HCT116 (cell line): ENCODE measurements at regions not wholly inside any gene's neighbourhood (a gene's known extent, or its start where the extent isn't known, plus 50 kb on each side); places are given as distances from the start of the nearest gene placed in this dataset.

Experiments used
- ATAC-seq: fragments of 200-7000 bp; cut with Tn5 transposase; 2 replicates; pipeline ENCODE4 v1.9.1; 2020; ENCODE audit warnings: mild to moderate bottlenecking, moderate library complexity
- BruUV-seq: library from RNA; stranded (reverse); fragments of 400-500 nt; replicated peaks from 2 replicates; lab custom pipeline; 2021; lab: Mats Ljungman, UMichigan
- CTCF ChIA-PET: fragments of 300-600 bp; sonication (Branson Sonifier 250); formaldehyde crosslinking; loops from one replicate; lab custom pipeline; 2021; ENCODE audit warnings: antibody characterized with exemption; lab: Charles Lee
- POLR2A ChIA-PET: fragments of 300-600, 350-600 bp; sonication (Branson Sonifier 250); formaldehyde crosslinking; loops from one replicate; lab custom pipeline; 2021; ENCODE audit warnings: antibody characterized with exemption; lab: Charles Lee
- RAD21 ChIA-PET, 2 experiments: fragments of 300-600 bp; sonication (Branson Sonifier 250); formaldehyde crosslinking; loops; one replicate each; lab custom pipeline; 2023; ENCODE audit warnings: low total read pairs in 2 of 2; ENCODE audit not compliant: uncharacterized antibody in 2 of 2, unreplicated experiment in 2 of 2, low non-redundant PET in 1 of 2; lab: Charles Lee
- DNase-seq: peaks from one replicate; pipeline ENCODE4 v3.0.0-alpha.2; 2010; ENCODE audit warnings: low read depth, low spot score
- H2AFZ ChIP-seq: fragments of 200-600 bp; shearing (Covaris generic), sonication (generic); 2 replicates; pipeline ENCODE4 v1.6.1; 2017; ENCODE audit warnings: low read depth, mixed run types, mixed read lengths, antibody characterized with exemption, low read length; ENCODE audit not compliant: poor library complexity, severe bottlenecking
- H3K27ac ChIP-seq: 2 replicates; pipeline ENCODE4 v1.5.1; 2012; ENCODE audit warnings: low read depth, low read length
- H3K27me3 ChIP-seq: fragments of 200-600 bp; sonication (generic); 2 replicates; pipeline ENCODE4 v1.6.1; 2016; ENCODE audit warnings: mixed run types, low read length, mixed read lengths; ENCODE audit not compliant: insufficient read depth
- H3K36me3 ChIP-seq, 2 experiments: fragments of 200-500 bp in 1 of 2; fragments of 200-600 bp in 1 of 2; sonication (Bioruptor generic) in 1 of 2; sonication (generic) in 1 of 2; 2 replicates each; pipeline versions ENCODE4 v1.5.1 to v1.6.1; 2014 to 2016; ENCODE audit warnings: low read length in 2 of 2, inconsistent platforms in 1 of 2, mixed read lengths in 1 of 2, mixed run types in 1 of 2; ENCODE audit not compliant: insufficient read depth in 2 of 2, control insufficient read depth in 1 of 2
- H3K4me1 ChIP-seq, 2 experiments: fragments of 200-600 bp in 1 of 2; sonication (generic) in 1 of 2; 2 replicates each; pipeline versions ENCODE4 v1.5.1 to v1.6.1; 2012 to 2017; ENCODE audit warnings: low read length in 2 of 2, inconsistent platforms in 1 of 2, mild to moderate bottlenecking in 1 of 2, mixed read lengths in 1 of 2, mixed run types in 1 of 2, moderate library complexity in 1 of 2; ENCODE audit not compliant: insufficient read depth in 2 of 2, control insufficient read depth in 1 of 2
- H3K4me2 ChIP-seq: fragments of 200-600 bp; sonication (generic); 2 replicates; pipeline ENCODE4 v1.6.1; 2017; ENCODE audit warnings: mixed run types, low read length, mixed read lengths
- H3K4me3 ChIP-seq, 2 experiments: fragments of 200-600 bp in 1 of 2; sonication (generic) in 1 of 2; replicated peaks in 1 of 2; 2 replicates each; pipeline ENCODE4 v1.5.1; 2011 to 2016; ENCODE audit warnings: low read length in 2 of 2, control low read depth in 1 of 2, low read depth in 1 of 2, mild to moderate bottlenecking in 1 of 2, mixed read lengths in 1 of 2, mixed run types in 1 of 2
- H3K79me2 ChIP-seq: fragments of 200-600 bp; sonication (generic); 2 replicates; pipeline ENCODE4 v1.6.1; 2017; ENCODE audit warnings: mild to moderate bottlenecking, mixed run types, low read length, moderate library complexity, mixed read lengths; ENCODE audit not compliant: insufficient read depth
- H3K9ac ChIP-seq: fragments of 200-600 bp; sonication (generic); 2 replicates; pipeline ENCODE4 v1.6.1; 2016; ENCODE audit warnings: low read length, mixed read lengths
- H3K9me2 ChIP-seq: fragments of 200-600 bp; sonication (generic), shearing (Covaris generic); 2 replicates; pipeline ENCODE4 v1.6.1; 2017; ENCODE audit warnings: mixed run types, mild to moderate bottlenecking, moderate library complexity; ENCODE audit not compliant: insufficient read depth
- H3K9me3 ChIP-seq, 2 experiments: fragments of 200-500 bp in 1 of 2; fragments of 200-600 bp in 1 of 2; sonication (Bioruptor generic) in 1 of 2; sonication (generic) in 1 of 2; 2 replicates each; pipeline ENCODE4 v1.6.1; 2014 to 2017; ENCODE audit warnings: low read length in 2 of 2, mixed read lengths in 2 of 2, inconsistent platforms in 1 of 2, low read depth in 1 of 2, mild to moderate bottlenecking in 1 of 2, mixed run types in 1 of 2, moderate library complexity in 1 of 2; ENCODE audit not compliant: control insufficient read depth in 1 of 2, insufficient read depth in 1 of 2
- H4K20me1 ChIP-seq: fragments of 200-600 bp; sonication (generic), shearing (Covaris generic); 2 replicates; pipeline ENCODE4 v1.6.1; 2017; ENCODE audit warnings: mixed run types, mild to moderate bottlenecking, moderate library complexity; ENCODE audit not compliant: insufficient read depth
- ATF3 ChIP-seq: IDR thresholded peaks from 2 replicates; pipeline ENCODE4 v1.6.1; 2012
- CBX3 ChIP-seq: IDR thresholded peaks from 2 replicates; pipeline ENCODE4 v1.6.1; 2012; ENCODE audit warnings: low read depth
- ELF1 ChIP-seq: IDR thresholded peaks from 2 replicates; pipeline ENCODE4 v1.6.1; 2012; ENCODE audit warnings: low read depth, borderline replicate concordance
- FOSL1 ChIP-seq: IDR thresholded peaks from 2 replicates; pipeline ENCODE4 v1.6.1; 2012; ENCODE audit warnings: low read depth
- JUND ChIP-seq: IDR thresholded peaks from 2 replicates; pipeline ENCODE4 v1.6.1; 2012
- POLR2AphosphoS5 ChIP-seq: IDR thresholded peaks from 2 replicates; pipeline ENCODE4 v1.6.1; 2011; ENCODE audit warnings: mild to moderate bottlenecking, low read depth, low read length, moderate library complexity
- RAD21 ChIP-seq: IDR thresholded peaks from 2 replicates; pipeline ENCODE4 v1.6.1; 2012; ENCODE audit warnings: low read depth, mild to moderate bottlenecking
- SP1 ChIP-seq: IDR thresholded peaks from 2 replicates; pipeline ENCODE4 v1.6.1; 2012; ENCODE audit warnings: low read depth
- TCF7L2 ChIP-seq: IDR thresholded peaks from 2 replicates; pipeline ENCODE4 v1.7.0; 2011; ENCODE audit warnings: borderline replicate concordance, inconsistent platforms; ENCODE audit not compliant: insufficient read depth, insufficient read length; ENCODE audit errors: extremely low read depth
- YY1 ChIP-seq: IDR thresholded peaks from 2 replicates; pipeline ENCODE4 v1.6.1; 2011; ENCODE audit warnings: low read length, low read depth, moderate library complexity, mild to moderate bottlenecking; ENCODE audit not compliant: insufficient replicate concordance; ENCODE audit errors: extremely low read depth
- intact Hi-C: fragments of 100-400 bp; cut with micrococcal nuclease; formaldehyde crosslinking; loops from 2 replicates; pipeline ENCODE4 v1.10.0; 2022
- TF ChIP-seq, protein P1 (sequence below): IDR thresholded peaks from 2 replicates; pipeline ENCODE4 v1.6.1; 2012

GRCh38 chr2:34280606-34281005 lies 681.5 kb upstream of the FAM98A start:
- ATAC-seq, result no peak
- no peak overlapping the region for H3K4me3 ChIP-seq
- H3K79me2 ChIP-seq, result no peaks in the 10 kb centered on the region
- H2AFZ ChIP-seq, result no peak overlapping the region
- no peaks in the 10 kb centered on the region for H3K4me1 ChIP-seq
- BruUV-seq, result no TSS peak
- H3K9ac ChIP-seq, result no peak overlapping the region
- no peaks in the 10 kb centered on the region for H3K27me3 ChIP-seq
- no peaks in the 10 kb centered on the region for H3K36me3 ChIP-seq
- POLR2A ChIA-PET, result no interaction called here
- no peak overlapping the region for H3K27ac ChIP-seq
- RAD21 ChIA-PET, result no interaction called here
- H3K4me2 ChIP-seq, result no peak overlapping the region
- no peak for DNase-seq
- no peaks in the 10 kb centered on the region for H4K20me1 ChIP-seq
- H3K9me2 ChIP-seq, result no peaks in the 10 kb centered on the region
- CTCF ChIA-PET, result no interaction called here
- TF ChIP-seq, protein P1, sequence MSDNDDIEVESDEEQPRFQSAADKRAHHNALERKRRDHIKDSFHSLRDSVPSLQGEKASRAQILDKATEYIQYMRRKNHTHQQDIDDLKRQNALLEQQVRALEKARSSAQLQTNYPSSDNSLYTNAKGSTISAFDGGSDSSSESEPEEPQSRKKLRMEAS, result no peak
- TF ChIP-seq SP1 (no peak), TCF7L2 (no peak), FOSL1 (no peak), RAD21 (no peak)
- H3K9me3 ChIP-seq, result peaks cover 0 to under 1% of the 10 kb centered on the region in 2 experiments; a peak in 2 of 4 replicates
- intact Hi-C loops, result no loop called here

- intact Hi-C loops, result no loop called here
- DNase-seq (no peak), ATAC-seq (no peak)
- H3K27me3 ChIP-seq, result no peaks in the 10 kb centered on the region
- peaks cover 0 to 5% of the 10 kb centered on the region in 2 experiments; a peak in 2 of 4 replicates for H3K9me3 ChIP-seq
- H3K9ac ChIP-seq, result no peak overlapping the region
- H3K27ac ChIP-seq, result no peak overlapping the region
- ChIA-PET POLR2A (no interaction called here), RAD21 (no interaction called here), CTCF (no interaction called here)
- H3K9me2 ChIP-seq, result no peaks in the 10 kb centered on the region
- H3K4me3 ChIP-seq, result no peak overlapping the region
- no peaks in the 10 kb centered on the region for H4K20me1 ChIP-seq
- TF ChIP-seq FOSL1 (no peak), YY1 (no peak), ATF3 (no peak), RAD21 (no peak), CBX3 (no peak), JUND (no peak), ELF1 (no peak), POLR2AphosphoS5 (no peak), TCF7L2 (no peak)
- TF ChIP-seq, protein P1, result no peak
- no peaks in the 10 kb centered on the region for H3K79me2 ChIP-seq
- no TSS peak for BruUV-seq
- H3K36me3 ChIP-seq, result no peaks in the 10 kb centered on the region
- H3K4me1 ChIP-seq, result no peaks in the 10 kb centered on the region
- no peak overlapping the region for H3K4me2 ChIP-seq
- no peak overlapping the region for H2AFZ ChIP-seq
These were observed 668.0 kb upstream of the FAM98A start for GRCh38 chr2:34266908-34267697.
